ENCODE measurements at regions not wholly inside any gene's neighbourhood (a gene's known extent, or its start where the extent isn't known, plus 50 kb on each side); places are given as distances from the start of the nearest gene placed in this dataset.

- TF ChIP-seq CTCF (IDR thresholded peaks at IDR 0.05; ENCODE audit: poor library complexity) (no peak), EZH2 (IDR thresholded peaks at IDR 0.05; ENCODE audit: borderline replicate concordance) (no peak)
These were observed 130.2 kb upstream of the CFAP20DC start for GRCh38 chr3:59180006-59180405.

Measured in hepatocyte (in vitro differentiated cells).